ENCODE measurements at regions not wholly inside any gene's neighbourhood (a gene's known extent, or its start where the extent isn't known, plus 50 kb on each side); places are given as distances from the start of the nearest gene placed in this dataset.
"Not testable (repeated sequence)": the region's sequence is repeated elsewhere in the genome, so short reads cannot be mapped to it uniquely, and the experiment has no call there.

DNA sequence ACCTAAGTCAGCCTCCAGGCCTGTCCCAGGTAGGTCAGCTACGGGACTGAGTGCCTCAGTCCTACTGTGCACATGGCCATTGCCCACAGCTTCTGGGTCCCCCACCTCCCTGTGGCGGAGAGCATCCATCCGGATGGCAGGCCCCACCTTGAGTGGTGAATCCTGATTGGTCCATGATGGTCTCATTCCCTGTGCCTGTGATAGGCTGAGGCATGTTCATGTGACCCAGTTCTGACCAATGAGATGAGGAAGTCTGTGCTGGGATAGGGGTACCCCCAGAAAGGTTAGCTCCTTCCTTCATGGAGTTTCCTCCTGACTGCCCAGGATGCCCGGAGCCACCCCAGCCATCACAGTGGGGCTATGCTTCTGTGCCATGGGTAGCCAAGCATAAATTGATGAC, 138.2 kb downstream of the GTF2IRD2B start:
- not testable (repeated sequence) for TF ChIP-seq POLR2A (IDR thresholded peaks at IDR 0.05)
- TF ChIP-seq, protein P1, sequence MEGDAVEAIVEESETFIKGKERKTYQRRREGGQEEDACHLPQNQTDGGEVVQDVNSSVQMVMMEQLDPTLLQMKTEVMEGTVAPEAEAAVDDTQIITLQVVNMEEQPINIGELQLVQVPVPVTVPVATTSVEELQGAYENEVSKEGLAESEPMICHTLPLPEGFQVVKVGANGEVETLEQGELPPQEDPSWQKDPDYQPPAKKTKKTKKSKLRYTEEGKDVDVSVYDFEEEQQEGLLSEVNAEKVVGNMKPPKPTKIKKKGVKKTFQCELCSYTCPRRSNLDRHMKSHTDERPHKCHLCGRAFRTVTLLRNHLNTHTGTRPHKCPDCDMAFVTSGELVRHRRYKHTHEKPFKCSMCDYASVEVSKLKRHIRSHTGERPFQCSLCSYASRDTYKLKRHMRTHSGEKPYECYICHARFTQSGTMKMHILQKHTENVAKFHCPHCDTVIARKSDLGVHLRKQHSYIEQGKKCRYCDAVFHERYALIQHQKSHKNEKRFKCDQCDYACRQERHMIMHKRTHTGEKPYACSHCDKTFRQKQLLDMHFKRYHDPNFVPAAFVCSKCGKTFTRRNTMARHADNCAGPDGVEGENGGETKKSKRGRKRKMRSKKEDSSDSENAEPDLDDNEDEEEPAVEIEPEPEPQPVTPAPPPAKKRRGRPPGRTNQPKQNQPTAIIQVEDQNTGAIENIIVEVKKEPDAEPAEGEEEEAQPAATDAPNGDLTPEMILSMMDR (IDR thresholded peaks at IDR 0.05) = not testable (repeated sequence)

Measured in lower leg skin (tissue), 3 donors.